Panc1 (cell line): ENCODE measurements at regions not wholly inside any gene's neighbourhood (a gene's known extent, or its start where the extent isn't known, plus 50 kb on each side); places are given as distances from the start of the nearest gene placed in this dataset.
"Not testable (repeated sequence)": the region's sequence is repeated elsewhere in the genome, so short reads cannot be mapped to it uniquely, and the experiment has no call there.

Source experiments
- ATAC-seq: fragments of 200-7000 bp; cut with Tn5 transposase; 2 replicates; pipeline ENCODE4 v1.9.1; 2020; ENCODE audit warnings: mild to moderate bottlenecking, moderate library complexity
- BruUV-seq: library from RNA; stranded (reverse); fragments of 400-500 nt; replicated peaks from 2 replicates; lab custom pipeline; 2021; lab: Mats Ljungman, UMichigan
- CTCF ChIA-PET: fragments of 300-600 bp; sonication (Branson Sonifier 250); formaldehyde crosslinking; loops from one replicate; lab custom pipeline; 2022; ENCODE audit warnings: antibody characterized with exemption; lab: Charles Lee
- POLR2A ChIA-PET: fragments of 300-600 bp; sonication (Branson Sonifier 250); formaldehyde crosslinking; loops from one replicate; lab custom pipeline; 2022; ENCODE audit warnings: antibody characterized with exemption; lab: Charles Lee
- DNase-seq: peaks from one replicate; pipeline ENCODE4 v3.0.0-alpha.2; 2010; ENCODE audit warnings: low read depth, low spot score
- H3K27ac ChIP-seq: 2 replicates; pipeline ENCODE4 v1.5.1; 2011; ENCODE audit warnings: mild to moderate bottlenecking, low read length, inconsistent platforms
- H3K27me3 ChIP-seq: fragments of 200-500 bp; sonication (Bioruptor generic); 2 replicates; pipeline ENCODE4 v1.6.0; 2014; ENCODE audit warnings: low read length, inconsistent platforms; ENCODE audit not compliant: control insufficient read depth, insufficient read depth
- H3K36me3 ChIP-seq: fragments of 200-500 bp; sonication (Bioruptor generic); 2 replicates; pipeline ENCODE4 v1.5.1; 2014; ENCODE audit warnings: inconsistent platforms, mild to moderate bottlenecking, low read length, moderate library complexity; ENCODE audit not compliant: control insufficient read depth, insufficient read depth
- H3K4me1 ChIP-seq: 2 replicates; pipeline ENCODE4 v1.5.1; 2011; ENCODE audit warnings: inconsistent platforms, mild to moderate bottlenecking, low read length, moderate library complexity; ENCODE audit not compliant: control insufficient read depth, insufficient read depth
- H3K4me3 ChIP-seq, 2 experiments: 2 replicates each; pipeline ENCODE4 v1.5.1; 2011 to 2012; ENCODE audit warnings: low read depth in 2 of 2, low read length in 2 of 2, mild to moderate bottlenecking in 2 of 2, inconsistent platforms in 1 of 2, moderate library complexity in 1 of 2
- H3K9me3 ChIP-seq: fragments of 200-500 bp; sonication (Bioruptor generic); 2 replicates; pipeline ENCODE4 v1.5.1; 2014; ENCODE audit warnings: low read depth, mild to moderate bottlenecking, inconsistent platforms, low read length, moderate library complexity; ENCODE audit not compliant: control insufficient read depth, insufficient read depth
- POLR2AphosphoS5 ChIP-seq: IDR thresholded peaks from 2 replicates; pipeline ENCODE4 v1.6.1; 2012; ENCODE audit warnings: mild to moderate bottlenecking, low read depth, low read length, moderate library complexity
- SIN3A ChIP-seq: IDR thresholded peaks from 2 replicates; pipeline ENCODE4 v1.6.1; 2012; ENCODE audit warnings: low read depth, mild to moderate bottlenecking, low read length, moderate library complexity, borderline replicate concordance; ENCODE audit not compliant: insufficient read depth
- TCF7L2 ChIP-seq: IDR thresholded peaks from 2 replicates; pipeline ENCODE4 v1.6.1; 2011; ENCODE audit warnings: mild to moderate bottlenecking, low read depth, low read length, inconsistent platforms
- in situ Hi-C: cut with HindIII; loops from 2 replicates; pipeline ENCODE4 v1.10.0; 2016; ENCODE audit warnings: low sequenced_read_pairs, low pct_unique_long_range_greater_than_20kb
- intact Hi-C: fragments of 100-400 bp; cut with micrococcal nuclease; formaldehyde crosslinking; loops from one replicate; pipeline ENCODE4 v1.10.0; 2022; ENCODE audit not compliant: unreplicated experiment
- TF ChIP-seq, protein P1 (sequence below): fragments of 450-650 bp; IDR thresholded peaks from 2 replicates; pipeline ENCODE4 v1.5.1; 2017; ENCODE audit warnings: mild to moderate bottlenecking
- TF ChIP-seq, protein P2 (sequence below), 2 experiments: IDR thresholded peaks; 2 replicates each; pipeline ENCODE4 v1.6.1; 2011 to 2012; ENCODE audit warnings: low read depth in 2 of 2, control low read depth in 1 of 2, low read length in 1 of 2, mild to moderate bottlenecking in 1 of 2, moderate library complexity in 1 of 2; ENCODE audit not compliant: insufficient read depth in 1 of 2

GRCh38 chr6:16932920-16933319, 168.9 kb upstream of the STMND1 start:
- Histone ChIP-seq H3K27me3 (peaks cover 19% of the 10 kb centered on the region), H3K4me3 (no peak overlapping the region), H3K27ac (no peak overlapping the region), H3K4me1 (no peaks in the 10 kb centered on the region), H3K36me3 (no peaks in the 10 kb centered on the region), H3K9me3 (no peaks in the 10 kb centered on the region)
- ATAC-seq, result no peak
- no peak for TF ChIP-seq TCF7L2
- TF ChIP-seq, protein P1, sequence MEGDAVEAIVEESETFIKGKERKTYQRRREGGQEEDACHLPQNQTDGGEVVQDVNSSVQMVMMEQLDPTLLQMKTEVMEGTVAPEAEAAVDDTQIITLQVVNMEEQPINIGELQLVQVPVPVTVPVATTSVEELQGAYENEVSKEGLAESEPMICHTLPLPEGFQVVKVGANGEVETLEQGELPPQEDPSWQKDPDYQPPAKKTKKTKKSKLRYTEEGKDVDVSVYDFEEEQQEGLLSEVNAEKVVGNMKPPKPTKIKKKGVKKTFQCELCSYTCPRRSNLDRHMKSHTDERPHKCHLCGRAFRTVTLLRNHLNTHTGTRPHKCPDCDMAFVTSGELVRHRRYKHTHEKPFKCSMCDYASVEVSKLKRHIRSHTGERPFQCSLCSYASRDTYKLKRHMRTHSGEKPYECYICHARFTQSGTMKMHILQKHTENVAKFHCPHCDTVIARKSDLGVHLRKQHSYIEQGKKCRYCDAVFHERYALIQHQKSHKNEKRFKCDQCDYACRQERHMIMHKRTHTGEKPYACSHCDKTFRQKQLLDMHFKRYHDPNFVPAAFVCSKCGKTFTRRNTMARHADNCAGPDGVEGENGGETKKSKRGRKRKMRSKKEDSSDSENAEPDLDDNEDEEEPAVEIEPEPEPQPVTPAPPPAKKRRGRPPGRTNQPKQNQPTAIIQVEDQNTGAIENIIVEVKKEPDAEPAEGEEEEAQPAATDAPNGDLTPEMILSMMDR, result no peak
- TF ChIP-seq, protein P2, sequence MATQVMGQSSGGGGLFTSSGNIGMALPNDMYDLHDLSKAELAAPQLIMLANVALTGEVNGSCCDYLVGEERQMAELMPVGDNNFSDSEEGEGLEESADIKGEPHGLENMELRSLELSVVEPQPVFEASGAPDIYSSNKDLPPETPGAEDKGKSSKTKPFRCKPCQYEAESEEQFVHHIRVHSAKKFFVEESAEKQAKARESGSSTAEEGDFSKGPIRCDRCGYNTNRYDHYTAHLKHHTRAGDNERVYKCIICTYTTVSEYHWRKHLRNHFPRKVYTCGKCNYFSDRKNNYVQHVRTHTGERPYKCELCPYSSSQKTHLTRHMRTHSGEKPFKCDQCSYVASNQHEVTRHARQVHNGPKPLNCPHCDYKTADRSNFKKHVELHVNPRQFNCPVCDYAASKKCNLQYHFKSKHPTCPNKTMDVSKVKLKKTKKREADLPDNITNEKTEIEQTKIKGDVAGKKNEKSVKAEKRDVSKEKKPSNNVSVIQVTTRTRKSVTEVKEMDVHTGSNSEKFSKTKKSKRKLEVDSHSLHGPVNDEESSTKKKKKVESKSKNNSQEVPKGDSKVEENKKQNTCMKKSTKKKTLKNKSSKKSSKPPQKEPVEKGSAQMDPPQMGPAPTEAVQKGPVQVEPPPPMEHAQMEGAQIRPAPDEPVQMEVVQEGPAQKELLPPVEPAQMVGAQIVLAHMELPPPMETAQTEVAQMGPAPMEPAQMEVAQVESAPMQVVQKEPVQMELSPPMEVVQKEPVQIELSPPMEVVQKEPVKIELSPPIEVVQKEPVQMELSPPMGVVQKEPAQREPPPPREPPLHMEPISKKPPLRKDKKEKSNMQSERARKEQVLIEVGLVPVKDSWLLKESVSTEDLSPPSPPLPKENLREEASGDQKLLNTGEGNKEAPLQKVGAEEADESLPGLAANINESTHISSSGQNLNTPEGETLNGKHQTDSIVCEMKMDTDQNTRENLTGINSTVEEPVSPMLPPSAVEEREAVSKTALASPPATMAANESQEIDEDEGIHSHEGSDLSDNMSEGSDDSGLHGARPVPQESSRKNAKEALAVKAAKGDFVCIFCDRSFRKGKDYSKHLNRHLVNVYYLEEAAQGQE (IDR thresholded peaks at IDR 0.05; ENCODE audit: insufficient read depth in 1 of 2, low read depth in 2 of 2, low read length in 1 of 2), result no peak
- no peak for TF ChIP-seq SIN3A
- TF ChIP-seq POLR2AphosphoS5, result no peak
- POLR2A ChIA-PET, result no interaction called here
- no TSS peak for BruUV-seq
- in situ Hi-C loops (no loop called here), intact Hi-C loops (no loop called here)
- no peak for DNase-seq
- CTCF ChIA-PET, result no interaction called here

- intact Hi-C loops, BruUV-seq, CTCF ChIA-PET: not testable (repeated sequence)
Measured at GRCh38 chr6:16931079-16931478, 169.8 kb upstream of the ATXN1 start.

GRCh38 chr6:16930432-16930831, 169.2 kb upstream of the ATXN1 start:
- TF ChIP-seq, protein P2 (IDR thresholded peaks at IDR 0.05; ENCODE audit: insufficient read depth in 1 of 2, low read depth in 2 of 2, low read length in 1 of 2), result no peak
- TF ChIP-seq POLR2AphosphoS5 (no peak), TCF7L2 (no peak), SIN3A (no peak)
- TF ChIP-seq, protein P1, result no peak
- in situ Hi-C loops, result no loop called here
- no peak for DNase-seq
- POLR2A ChIA-PET, result no interaction called here
- Histone ChIP-seq H3K4me3 (no peak overlapping the region), H3K27ac (no peak overlapping the region), H3K27me3 (peaks cover 15% of the 10 kb centered on the region), H3K4me1 (no peaks in the 10 kb centered on the region), H3K36me3 (no peaks in the 10 kb centered on the region), H3K9me3 (no peaks in the 10 kb centered on the region)
- no peak for ATAC-seq
- no TSS peak for BruUV-seq
- CTCF ChIA-PET, result no interaction called here
- intact Hi-C loops, result no loop called here

More at GRCh38 chr6:16931079-16931478, 169.8 kb upstream of the ATXN1 start:
- H3K27me3 ChIP-seq, result peaks cover 19% of the 10 kb centered on the region
- DNase-seq, H3K4me3 ChIP-seq, ATAC-seq, POLR2A ChIA-PET, H3K36me3 ChIP-seq, H3K27ac ChIP-seq, H3K9me3 ChIP-seq, in situ Hi-C loops, H3K4me1 ChIP-seq: not testable (repeated sequence)
